Mucosa of descending colon (tissue), 3 donors: ENCODE measurements at regions not wholly inside any gene's neighbourhood (a gene's known extent, or its start where the extent isn't known, plus 50 kb on each side); places are given as distances from the start of the nearest gene placed in this dataset.

Experiments
- ATAC-seq: fragments of 200-7000 bp; cut with Tn5 transposase; one replicate; pipeline ENCODE4 v1.9.1; 2020; ENCODE audit warnings: mild to moderate bottlenecking, moderate library complexity
- DNase-seq, 3 donors: peaks; one replicate each; pipeline ENCODE4 v3.0.0-alpha.2; 2020
- H3K36me3 ChIP-seq: fragments of 200-600 bp; one replicate; pipeline ENCODE4 v1.8.0; 2021; ENCODE audit warnings: low read depth, mild to moderate bottlenecking
- H3K4me1 ChIP-seq: fragments of 200-600 bp; one replicate; pipeline ENCODE4 v1.8.0; 2021; ENCODE audit warnings: low read depth, mild to moderate bottlenecking
- H3K4me3 ChIP-seq: fragments of 200-600 bp; one replicate; pipeline ENCODE4 v1.8.0; 2021; ENCODE audit warnings: mild to moderate bottlenecking
- H3K9me3 ChIP-seq: fragments of 200-600 bp; one replicate; pipeline ENCODE4 v1.8.0; 2021; ENCODE audit warnings: mild to moderate bottlenecking
- CTCF ChIP-seq: fragments of 200-600 bp; IDR thresholded peaks from one replicate; pipeline ENCODE4 v1.8.0; 2022; ENCODE audit warnings: antibody characterized with exemption, mild to moderate bottlenecking
- intact Hi-C, 2 donors: fragments of 100-400 bp; cut with DNase I in 1 of 2; cut with micrococcal nuclease in 1 of 2; formaldehyde crosslinking; loops; one replicate each; pipeline versions ENCODE4 v1.11.0 to v1.11.1; 2022; cut with DNase I, micrococcal nuclease
- donor health status: DM: no; HTN: no; CAD: no; lungs with moderate emphysema.
- donor health status: DM: no; HTN: no; CAD: no.
- donor health status: DM: no; HTN: yes; CAD: no.

- Histone ChIP-seq H3K4me3 (no peak overlapping the region), H3K4me1 (no peaks in the 10 kb centered on the region), H3K36me3 (no peaks in the 10 kb centered on the region), H3K9me3 (peaks cover 25% of the 10 kb centered on the region)
- DNase-seq (no peak), ATAC-seq (no peak)
- no peak for TF ChIP-seq CTCF
- intact Hi-C loops, result no loop called here
These were observed 92.9 kb upstream of the ARHGEF7 start for GRCh38 chr13:111022241-111022640.

GRCh38 chr13:111021270-111021669 is 93.8 kb upstream of the ARHGEF7 start:
- TF ChIP-seq CTCF, result no peak
- no peaks in the 10 kb centered on the region for H3K4me1 ChIP-seq
- intact Hi-C loops, result no loop called here

GRCh38 chr13:111020546-111020945 is 94.6 kb upstream of the ARHGEF7 start:
- TF ChIP-seq CTCF, result no peak

More at GRCh38 chr13:111021270-111021669, 93.8 kb upstream of the ARHGEF7 start:
- Histone ChIP-seq H3K36me3 (no peaks in the 10 kb centered on the region), H3K9me3 (peaks cover 25% of the 10 kb centered on the region), H3K4me3 (no peak overlapping the region)
- ATAC-seq, result no peak
- no peak for DNase-seq

GRCh38 chr13:111020021-111020420 is 95.1 kb upstream of the ARHGEF7 start:
- TF ChIP-seq CTCF, result no peak
- intact Hi-C loops, result no loop called here
- Histone ChIP-seq H3K4me3 (no peak overlapping the region), H3K9me3 (peaks cover 25% of the 10 kb centered on the region), H3K36me3 (no peaks in the 10 kb centered on the region), H3K4me1 (no peaks in the 10 kb centered on the region)
- no peak for DNase-seq
- no peak for ATAC-seq

More at GRCh38 chr13:111020546-111020945, 94.6 kb upstream of the ARHGEF7 start:
- Histone ChIP-seq H3K4me3 (no peak overlapping the region), H3K9me3 (peaks cover 25% of the 10 kb centered on the region), H3K36me3 (no peaks in the 10 kb centered on the region), H3K4me1 (no peaks in the 10 kb centered on the region)
- ATAC-seq (no peak), DNase-seq (no peak)
- intact Hi-C loops, result no loop called here

- Histone ChIP-seq H3K9me3 (peaks cover 25% of the 10 kb centered on the region), H3K4me1 (no peaks in the 10 kb centered on the region), H3K4me3 (no peak overlapping the region), H3K36me3 (no peaks in the 10 kb centered on the region)
- TF ChIP-seq CTCF, result no peak
- DNase-seq (no peak), ATAC-seq (no peak)
- intact Hi-C loops, result no loop called here
These were observed 97.2 kb upstream of the ARHGEF7 start for GRCh38 chr13:111017755-111018459.
